GM23248 (cell line): ENCODE measurements at regions not wholly inside any gene's neighbourhood (a gene's known extent, or its start where the extent isn't known, plus 50 kb on each side); places are given as distances from the start of the nearest gene placed in this dataset.

ENCODE experiments used
- EZH2 ChIP-seq: fragments of 200-600 bp; sonication (generic); IDR thresholded peaks from 2 replicates; pipeline ENCODE4 v1.6.1; 2018; ENCODE audit warnings: antibody characterized with exemption, mild to moderate bottlenecking; ENCODE audit not compliant: insufficient read depth, poor library complexity, severe bottlenecking
- EZH2phosphoT487 ChIP-seq: fragments of 200-600 bp; sonication (generic); IDR thresholded peaks from 2 replicates; pipeline ENCODE4 v1.6.1; 2018; ENCODE audit warnings: antibody characterized with exemption, moderate library complexity, mild to moderate bottlenecking, low read depth; ENCODE audit not compliant: insufficient read depth

- TF ChIP-seq EZH2phosphoT487, result no peak
- TF ChIP-seq EZH2, result no peak
Measured at GRCh38 chr9:92177591-92177990, 62.4 kb upstream of the SPTLC1 start.
